Keratinocyte (primary cell): ENCODE measurements at regions not wholly inside any gene's neighbourhood (a gene's known extent, or its start where the extent isn't known, plus 50 kb on each side); places are given as distances from the start of the nearest gene placed in this dataset.

Source experiments
- DNase-seq: peaks from one replicate; pipeline ENCODE4 v3.0.0-alpha.2; 2011; ENCODE audit warnings: low read depth, missing footprints, low spot score
- FAIRE-seq: peaks from 2 replicates; lab custom pipeline; 2011; peaks lifted over from hg19 to GRCh38; lab: Jason Lieb, UNC
- H2AFZ ChIP-seq: 2 replicates; pipeline ENCODE4 v1.6.0; 2012; ENCODE audit warnings: low read length, control low read depth, inconsistent platforms; ENCODE audit not compliant: control insufficient read depth
- H3K27ac ChIP-seq: 2 replicates; pipeline ENCODE4 v1.5.1; 2011; ENCODE audit warnings: low read length; ENCODE audit not compliant: control insufficient read depth, insufficient read depth
- H3K27me3 ChIP-seq: 3 replicates; pipeline ENCODE4 v1.6.0; 2011; ENCODE audit warnings: low read length; ENCODE audit not compliant: control insufficient read depth, insufficient read depth; ENCODE audit errors: extremely low read depth
- H3K36me3 ChIP-seq, 2 experiments: 2 replicates in 1 of 2; 3 replicates in 1 of 2; pipeline ENCODE4 v1.5.1; 2011; ENCODE audit warnings: low read length in 2 of 2, mild to moderate bottlenecking in 1 of 2; ENCODE audit not compliant: control insufficient read depth in 2 of 2, insufficient read depth in 2 of 2; ENCODE audit errors: extremely low read depth in 1 of 2
- H3K4me1 ChIP-seq: 3 replicates; pipeline ENCODE4 v1.5.1; 2011; ENCODE audit warnings: low read length; ENCODE audit not compliant: control insufficient read depth, insufficient read depth; ENCODE audit errors: extremely low read depth
- H3K4me2 ChIP-seq: 3 replicates; pipeline ENCODE4 v1.6.0; 2011; ENCODE audit warnings: low read depth, low read length; ENCODE audit not compliant: control insufficient read depth, insufficient read depth; ENCODE audit errors: extremely low read depth
- H3K4me3 ChIP-seq, 3 experiments: fragments of 200-600 bp in 1 of 3; sonication (generic) in 1 of 3; 2 replicates in 2 of 3; 3 replicates in 1 of 3; pipeline ENCODE4 v1.5.1; 2011 to 2016; ENCODE audit warnings: low read length in 3 of 3, mild to moderate bottlenecking in 3 of 3, control low read depth in 2 of 3, inconsistent platforms in 1 of 3, low read depth in 1 of 3, mixed read lengths in 1 of 3, mixed run types in 1 of 3, moderate library complexity in 1 of 3; ENCODE audit not compliant: control insufficient read depth in 2 of 3, insufficient read depth in 2 of 3; ENCODE audit errors: extremely low read depth in 1 of 3
- H3K79me2 ChIP-seq: 2 replicates; pipeline ENCODE4 v1.6.0; 2012; ENCODE audit warnings: low read length; ENCODE audit not compliant: control insufficient read depth, insufficient read depth
- H3K9ac ChIP-seq: 3 replicates; pipeline ENCODE4 v1.6.0; 2011; ENCODE audit warnings: low read length; ENCODE audit not compliant: control insufficient read depth, insufficient read depth; ENCODE audit errors: extremely low read depth
- H3K9me1 ChIP-seq: 3 replicates; pipeline ENCODE4 v1.6.0; 2011; ENCODE audit warnings: low read length; ENCODE audit not compliant: control insufficient read depth, insufficient read depth; ENCODE audit errors: extremely low read depth
- H3K9me3 ChIP-seq: 2 replicates; pipeline ENCODE4 v1.5.1; 2012; ENCODE audit warnings: low read depth, low read length; ENCODE audit not compliant: control insufficient read depth
- H4K20me1 ChIP-seq: 3 replicates; pipeline ENCODE4 v1.6.0; 2011; ENCODE audit warnings: low read length; ENCODE audit not compliant: control insufficient read depth, insufficient read depth; ENCODE audit errors: extremely low read depth
- EZH2 ChIP-seq: IDR thresholded peaks from one replicate; pipeline ENCODE4 v1.6.1; 2012; ENCODE audit warnings: inconsistent platforms, mild to moderate bottlenecking, low read length, moderate library complexity
- dilution Hi-C: fragments of 300-500 bp; cut with MboI; formaldehyde crosslinking; loops from one replicate; pipeline ENCODE4 v1.7.0; 2020; ENCODE audit warnings: low sequenced_read_pairs; ENCODE audit not compliant: extremely low pct_ligation_motif_present
- TF ChIP-seq, protein P1 (sequence below), 3 experiments: IDR thresholded peaks in 1 of 3; conservative IDR thresholded peaks in 1 of 3; optimal IDR thresholded peaks in 1 of 3; 2 replicates in 2 of 3; 3 replicates in 1 of 3; pipeline versions ENCODE3 to v1.5.1; 2011; ENCODE audit warnings: low read length in 3 of 3, mild to moderate bottlenecking in 3 of 3, moderate library complexity in 2 of 3, control low read depth in 1 of 3, inconsistent platforms in 1 of 3; ENCODE audit not compliant: insufficient read depth in 2 of 3; ENCODE audit errors: extremely low read depth in 1 of 3

DNA sequence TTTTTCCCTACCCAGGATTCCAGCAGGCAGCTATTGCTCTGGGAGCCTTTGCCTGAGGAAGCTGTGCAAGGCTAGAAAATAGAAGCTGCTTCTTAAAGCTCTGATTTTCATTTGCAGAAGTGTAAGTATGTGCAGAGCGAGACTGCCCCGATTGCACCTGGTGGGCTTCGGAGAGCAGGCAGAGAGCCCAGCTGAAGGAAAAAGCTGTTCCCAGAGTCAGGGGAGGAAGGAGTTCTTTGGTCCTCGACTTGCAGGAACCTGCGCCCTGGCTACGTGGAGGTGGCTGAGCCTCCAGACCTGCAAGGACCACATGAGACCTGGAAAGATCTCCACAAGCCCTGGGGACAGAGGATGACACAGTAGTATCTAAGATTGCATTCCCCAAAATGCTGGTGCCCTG is 235.0 kb upstream of the ARGLU1 start:
- Histone ChIP-seq H2AFZ (no peak overlapping the region), H4K20me1 (no peaks in the 10 kb centered on the region), H3K79me2 (no peaks in the 10 kb centered on the region), H3K4me2 (no peak overlapping the region), H3K27me3 (no peaks in the 10 kb centered on the region), H3K27ac (no peak overlapping the region), H3K9me3 (no peaks in the 10 kb centered on the region), H3K36me3 (no peaks in the 10 kb centered on the region), H3K9me1 (no peaks in the 10 kb centered on the region), H3K4me1 (no peaks in the 10 kb centered on the region), H3K4me3 (no peak overlapping the region), H3K9ac (no peak overlapping the region)
- TF ChIP-seq, protein P1, sequence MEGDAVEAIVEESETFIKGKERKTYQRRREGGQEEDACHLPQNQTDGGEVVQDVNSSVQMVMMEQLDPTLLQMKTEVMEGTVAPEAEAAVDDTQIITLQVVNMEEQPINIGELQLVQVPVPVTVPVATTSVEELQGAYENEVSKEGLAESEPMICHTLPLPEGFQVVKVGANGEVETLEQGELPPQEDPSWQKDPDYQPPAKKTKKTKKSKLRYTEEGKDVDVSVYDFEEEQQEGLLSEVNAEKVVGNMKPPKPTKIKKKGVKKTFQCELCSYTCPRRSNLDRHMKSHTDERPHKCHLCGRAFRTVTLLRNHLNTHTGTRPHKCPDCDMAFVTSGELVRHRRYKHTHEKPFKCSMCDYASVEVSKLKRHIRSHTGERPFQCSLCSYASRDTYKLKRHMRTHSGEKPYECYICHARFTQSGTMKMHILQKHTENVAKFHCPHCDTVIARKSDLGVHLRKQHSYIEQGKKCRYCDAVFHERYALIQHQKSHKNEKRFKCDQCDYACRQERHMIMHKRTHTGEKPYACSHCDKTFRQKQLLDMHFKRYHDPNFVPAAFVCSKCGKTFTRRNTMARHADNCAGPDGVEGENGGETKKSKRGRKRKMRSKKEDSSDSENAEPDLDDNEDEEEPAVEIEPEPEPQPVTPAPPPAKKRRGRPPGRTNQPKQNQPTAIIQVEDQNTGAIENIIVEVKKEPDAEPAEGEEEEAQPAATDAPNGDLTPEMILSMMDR (optimal IDR thresholded peaks at IDR 0.05 in 1 of 3, IDR thresholded peaks at IDR 0.05 in 1 of 3, conservative IDR thresholded peaks at IDR 0.05 in 1 of 3; ENCODE audit: extremely low read depth in 1 of 3, insufficient read depth in 2 of 3, low read length in 3 of 3): no peak
- TF ChIP-seq EZH2: no peak
- dilution Hi-C loops: no loop called here
- no peak for DNase-seq
- no peak for FAIRE-seq

DNA sequence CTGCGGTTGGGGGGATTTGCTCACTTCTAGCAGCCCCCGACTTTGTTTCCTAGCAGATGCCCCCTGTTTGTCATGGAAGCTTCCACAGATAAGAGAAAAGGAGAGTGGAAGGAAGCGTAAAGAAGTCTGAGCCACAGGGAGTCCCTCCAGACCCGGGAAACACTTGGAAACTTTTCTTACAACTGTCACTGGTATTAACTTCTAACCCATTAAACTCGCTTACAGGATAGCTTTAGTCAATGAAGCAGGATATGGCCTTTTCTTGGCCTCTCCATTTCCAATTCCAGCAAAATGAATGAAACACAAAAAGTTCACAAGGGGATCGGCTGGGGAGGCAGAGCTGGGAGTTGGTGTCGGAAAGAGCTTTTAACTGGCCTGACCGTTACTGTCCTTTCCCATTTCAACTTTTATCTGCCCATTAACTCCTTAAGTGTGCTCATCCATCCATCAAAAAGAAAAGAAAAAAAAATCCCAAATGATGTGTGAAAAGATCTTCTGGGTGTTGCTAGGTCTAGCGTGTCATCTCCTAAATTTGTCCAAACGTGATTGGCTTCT is 231.9 kb upstream of the ARGLU1 start:
- dilution Hi-C loops: no loop called here
- Histone ChIP-seq H3K4me1 (no peaks in the 10 kb centered on the region), H3K36me3 (no peaks in the 10 kb centered on the region), H2AFZ (no peak overlapping the region), H3K9ac (no peak overlapping the region), H3K9me3 (no peaks in the 10 kb centered on the region), H3K79me2 (no peaks in the 10 kb centered on the region), H3K9me1 (no peaks in the 10 kb centered on the region), H4K20me1 (no peaks in the 10 kb centered on the region), H3K27ac (no peak overlapping the region), H3K4me3 (no peak overlapping the region), H3K27me3 (no peaks in the 10 kb centered on the region), H3K4me2 (no peak overlapping the region)
- FAIRE-seq: no peak
- no peak for TF ChIP-seq EZH2
- TF ChIP-seq, protein P1 (optimal IDR thresholded peaks at IDR 0.05 in 1 of 3, IDR thresholded peaks at IDR 0.05 in 1 of 3, conservative IDR thresholded peaks at IDR 0.05 in 1 of 3; ENCODE audit: extremely low read depth in 1 of 3, insufficient read depth in 2 of 3, low read length in 3 of 3): no peak
- DNase-seq: no peak
